ENCODE measurements at regions not wholly inside any gene's neighbourhood (a gene's known extent, or its start where the extent isn't known, plus 50 kb on each side); places are given as distances from the start of the nearest gene placed in this dataset.

- Histone ChIP-seq H3K4me1 (no peaks in the 10 kb centered on the region), H3K9me3 (peaks cover 0 to 1% of the 10 kb centered on the region in 2 donors), H3K27me3 (peaks cover 0 to 22% of the 10 kb centered on the region in 2 donors), H3K4me3 (no peak overlapping the region), H3K27ac (no peak overlapping the region), H3K36me3 (no peaks in the 10 kb centered on the region)
- no peak for TF ChIP-seq CTCF (IDR thresholded peaks at IDR 0.05)
- intact Hi-C loops (cut with DNase I): no loop called here
- ATAC-seq (no peak), DNase-seq (no peak)
These were observed 121.4 kb upstream of the ZNF618 start for GRCh38 chr9:113754739-113755138.

- no peak for TF ChIP-seq CTCF (IDR thresholded peaks at IDR 0.05)
- ATAC-seq: no peak
These were observed 120.7 kb upstream of the ZNF618 start for GRCh38 chr9:113755433-113755832.

GRCh38 chr9:113756476-113757192 lies 119.5 kb upstream of the ZNF618 start:
- no peak for ATAC-seq

More at GRCh38 chr9:113755433-113755832, 120.7 kb upstream of the ZNF618 start:
- Histone ChIP-seq H3K4me3 (no peak overlapping the region), H3K36me3 (no peaks in the 10 kb centered on the region), H3K27ac (no peak overlapping the region), H3K27me3 (peaks cover 0 to 22% of the 10 kb centered on the region in 2 donors), H3K9me3 (peaks cover 0 to 8% of the 10 kb centered on the region in 2 donors), H3K4me1 (no peaks in the 10 kb centered on the region)
- DNase-seq: no peak
- intact Hi-C loops (cut with DNase I): no loop called here

GRCh38 chr9:113763429-113763828 lies 112.7 kb upstream of the ZNF618 start:
- TF ChIP-seq CTCF (IDR thresholded peaks at IDR 0.05): no peak

More at GRCh38 chr9:113756476-113757192, 119.5 kb upstream of the ZNF618 start:
- Histone ChIP-seq H3K36me3 (no peaks in the 10 kb centered on the region), H3K27me3 (peaks cover 0 to 22% of the 10 kb centered on the region in 2 donors), H3K4me3 (no peak overlapping the region), H3K27ac (no peak overlapping the region), H3K4me1 (no peaks in the 10 kb centered on the region), H3K9me3 (peaks cover 0 to 12% of the 10 kb centered on the region in 2 donors)
- DNase-seq: no peak
- no peak for TF ChIP-seq CTCF (IDR thresholded peaks at IDR 0.05)
- intact Hi-C loops (cut with DNase I): no loop called here

GRCh38 chr9:113764572-113764971 lies 111.5 kb upstream of the ZNF618 start:
- Histone ChIP-seq H3K4me3 (no peak overlapping the region), H3K36me3 (no peaks in the 10 kb centered on the region), H3K27ac (no peak overlapping the region), H3K9me3 (peaks cover 0 to 12% of the 10 kb centered on the region in 2 donors), H3K27me3 (peaks cover 4 to 7% of the 10 kb centered on the region in 2 donors), H3K4me1 (no peaks in the 10 kb centered on the region)
- ATAC-seq: no peak
- no peak for TF ChIP-seq CTCF (IDR thresholded peaks at IDR 0.05)
- intact Hi-C loops (cut with DNase I): no loop called here
- no peak for DNase-seq

More at GRCh38 chr9:113763429-113763828, 112.7 kb upstream of the ZNF618 start:
- no peaks in the 10 kb centered on the region for H3K4me1 ChIP-seq
- DNase-seq: no peak
- peaks cover 0 to 12% of the 10 kb centered on the region in 2 donors for H3K9me3 ChIP-seq
- H3K27me3 ChIP-seq: peaks cover 0 to 4% of the 10 kb centered on the region in 2 donors
- no peak for ATAC-seq
- H3K4me3 ChIP-seq: no peak overlapping the region
- intact Hi-C loops (cut with DNase I): no loop called here
- H3K27ac ChIP-seq: no peak overlapping the region
- H3K36me3 ChIP-seq: no peaks in the 10 kb centered on the region
